Renal pelvis (tissue), 1 donor: ENCODE measurements at regions not wholly inside any gene's neighbourhood (a gene's known extent, or its start where the extent isn't known, plus 50 kb on each side); places are given as distances from the start of the nearest gene placed in this dataset.
"Not testable (repeated sequence)": the region's sequence is repeated elsewhere in the genome, so short reads cannot be mapped to it uniquely, and the experiment has no call there.

Experiments used
- DNase-seq: peaks from one replicate; pipeline ENCODE4 v3.0.0-alpha.2; 2013

DNA sequence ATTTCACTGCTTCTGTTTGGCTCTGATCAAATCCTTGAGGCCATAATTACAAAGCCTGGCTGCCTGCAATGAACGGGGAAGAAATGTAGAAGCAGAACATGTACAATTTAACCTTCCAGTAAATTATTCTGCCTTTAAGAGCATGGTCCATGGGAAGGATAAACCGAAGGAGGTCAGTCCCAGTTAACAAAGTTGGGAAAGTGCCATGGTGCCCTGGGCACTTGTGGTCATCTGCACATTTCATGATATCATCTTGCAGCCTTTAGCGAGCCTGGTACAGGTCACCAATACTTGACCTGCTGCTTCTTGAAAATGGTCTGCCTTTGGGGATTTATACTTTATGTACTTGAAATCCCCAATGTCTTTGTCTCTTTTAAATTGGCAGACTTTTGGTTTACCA, 175.9 kb upstream of the KITLG start:
- no peak for DNase-seq

DNA sequence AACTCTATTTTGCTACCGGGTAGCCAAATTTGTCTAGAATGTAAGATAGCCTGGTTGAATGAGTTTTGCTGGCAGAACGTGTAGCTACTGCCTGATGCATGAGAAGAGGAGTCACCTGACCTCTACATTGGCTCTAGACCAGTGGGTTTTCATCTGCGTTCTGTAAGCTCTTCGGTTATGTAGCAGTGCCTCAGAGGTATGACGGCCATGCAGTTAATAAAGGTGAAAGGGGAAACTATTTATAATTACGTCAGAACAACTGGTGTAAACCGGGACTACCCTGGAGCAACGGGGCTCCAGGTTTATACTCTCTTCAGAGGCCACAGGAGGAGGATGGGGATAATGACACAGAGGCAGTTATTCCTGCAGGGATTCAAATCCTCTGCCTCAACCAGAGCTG, 173.4 kb upstream of the KITLG start:
- DNase-seq: no peak

DNA sequence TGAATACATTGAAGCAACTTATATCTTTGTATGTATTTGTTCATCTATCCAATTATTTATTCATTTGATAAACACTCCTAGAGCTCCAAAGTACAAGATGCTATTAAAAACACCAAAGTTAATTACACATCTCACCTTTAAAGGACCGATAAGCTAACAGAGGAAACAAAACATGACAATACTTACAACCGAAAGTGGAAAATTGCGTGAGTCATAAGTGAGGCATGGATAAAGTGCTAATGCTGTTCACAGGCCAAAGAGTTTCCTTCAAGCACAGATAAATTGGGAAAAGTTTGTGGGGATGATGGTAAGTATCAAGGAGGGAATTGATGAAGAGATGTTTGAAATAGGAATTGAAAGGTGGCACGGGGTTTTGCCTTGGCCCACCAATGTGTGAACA, 172.8 kb upstream of the KITLG start:
- DNase-seq: no peak

DNA sequence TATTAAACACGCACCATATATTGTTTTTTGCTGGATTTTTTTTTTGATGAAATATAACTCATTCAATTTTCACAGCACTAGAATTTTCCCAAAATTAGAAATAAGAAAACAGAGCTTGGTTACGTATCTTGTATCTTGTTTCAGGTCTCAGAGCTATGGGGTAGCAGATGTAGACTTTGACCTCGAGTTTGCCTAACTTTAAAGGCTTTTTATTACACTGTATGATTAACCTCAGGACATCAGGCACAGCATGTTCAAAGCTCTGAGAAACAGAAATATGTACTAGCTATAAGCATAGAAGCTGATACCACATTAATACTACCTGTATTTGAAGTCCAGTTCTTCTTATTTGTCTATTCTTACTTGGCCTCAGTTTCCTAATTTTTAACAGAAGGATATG, 171.9 kb upstream of the KITLG start:
- DNase-seq: no peak

DNA sequence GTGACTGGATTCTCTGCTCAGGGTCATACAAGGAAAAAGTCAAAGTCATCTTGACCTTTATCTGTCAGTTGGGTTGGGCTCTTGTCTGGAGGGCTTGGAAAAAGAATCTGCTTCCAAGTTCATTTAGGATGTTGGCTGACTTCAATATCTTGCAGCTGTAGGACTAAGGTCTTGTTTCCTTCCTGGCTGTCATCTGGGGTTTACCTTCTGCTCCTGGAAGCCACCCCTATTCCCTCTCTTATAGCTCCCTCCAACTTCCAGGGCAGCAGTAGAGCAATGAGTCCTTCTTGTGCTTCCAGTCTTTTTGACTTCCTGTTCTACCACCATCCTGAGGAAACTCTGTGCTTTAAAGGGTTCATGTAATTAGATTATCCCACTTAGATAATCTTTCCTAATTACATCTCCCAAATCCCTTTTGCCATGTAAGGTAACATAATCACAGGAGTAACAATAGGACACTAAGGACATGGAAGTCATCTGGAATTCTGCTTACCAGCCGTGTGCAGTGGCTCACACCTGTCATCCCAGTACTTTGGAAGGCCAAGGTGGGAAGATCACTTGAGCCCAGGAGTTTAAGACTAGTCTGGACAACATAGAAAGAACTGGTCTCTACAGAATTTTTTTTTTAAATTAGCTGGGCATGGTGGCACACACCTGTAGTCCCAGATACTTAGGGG, 170.7 kb upstream of the KITLG start:
- DNase-seq: no peak

DNA sequence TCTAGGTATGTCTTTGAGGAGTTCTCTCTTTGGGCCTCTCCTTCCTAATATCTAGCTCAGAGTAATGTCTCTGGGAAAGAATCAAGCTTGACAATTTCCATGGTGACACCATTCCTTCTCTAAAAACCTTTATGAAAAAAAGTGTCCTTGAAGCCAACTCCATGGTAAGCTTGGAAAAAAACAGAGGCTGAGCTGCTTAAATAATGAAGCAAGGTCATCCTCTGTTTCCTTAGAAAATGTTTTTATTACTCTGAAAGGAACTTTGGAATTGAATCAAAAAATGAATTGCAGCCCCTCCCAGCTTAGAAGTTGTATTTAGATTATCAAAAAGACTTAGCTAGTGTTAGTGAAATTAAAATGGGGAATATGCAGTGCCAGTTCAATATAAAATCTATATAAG, 166.1 kb upstream of the KITLG start:
- DNase-seq: no peak

DNA sequence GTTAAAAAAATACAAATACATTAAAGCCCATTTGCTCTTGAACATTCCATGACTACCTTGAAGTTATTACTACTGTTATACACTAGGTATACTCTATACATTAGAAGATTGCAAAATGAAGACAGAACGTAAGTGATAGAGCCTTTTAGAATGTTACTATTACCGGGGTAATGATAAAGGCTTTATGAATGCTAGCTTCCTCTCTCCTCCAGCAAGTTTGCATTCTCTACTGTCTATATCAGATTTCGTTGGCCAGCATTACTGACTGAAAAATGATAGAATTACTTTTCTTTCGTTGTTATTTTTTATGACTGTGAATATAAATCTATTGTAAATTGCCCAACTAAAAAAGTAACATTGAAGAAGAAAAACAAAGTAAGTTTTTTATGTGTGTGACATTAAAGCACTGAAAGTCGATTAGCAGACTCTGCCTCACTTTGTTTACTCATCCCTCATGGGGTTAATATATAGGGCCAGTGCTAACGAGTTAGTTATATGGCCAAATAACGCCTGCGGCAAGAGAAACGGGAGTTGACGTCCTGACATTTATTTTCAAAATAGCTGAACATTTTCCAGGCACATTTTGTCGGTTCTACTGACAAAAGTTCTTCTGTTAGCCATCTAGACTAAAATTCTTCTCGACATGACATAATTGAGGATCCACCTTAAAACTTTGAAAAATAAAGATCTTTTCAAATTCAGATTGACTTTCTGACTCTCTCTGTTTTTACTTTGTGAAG, 163.8 kb upstream of the KITLG start:
- DNase-seq: no peak

DNA sequence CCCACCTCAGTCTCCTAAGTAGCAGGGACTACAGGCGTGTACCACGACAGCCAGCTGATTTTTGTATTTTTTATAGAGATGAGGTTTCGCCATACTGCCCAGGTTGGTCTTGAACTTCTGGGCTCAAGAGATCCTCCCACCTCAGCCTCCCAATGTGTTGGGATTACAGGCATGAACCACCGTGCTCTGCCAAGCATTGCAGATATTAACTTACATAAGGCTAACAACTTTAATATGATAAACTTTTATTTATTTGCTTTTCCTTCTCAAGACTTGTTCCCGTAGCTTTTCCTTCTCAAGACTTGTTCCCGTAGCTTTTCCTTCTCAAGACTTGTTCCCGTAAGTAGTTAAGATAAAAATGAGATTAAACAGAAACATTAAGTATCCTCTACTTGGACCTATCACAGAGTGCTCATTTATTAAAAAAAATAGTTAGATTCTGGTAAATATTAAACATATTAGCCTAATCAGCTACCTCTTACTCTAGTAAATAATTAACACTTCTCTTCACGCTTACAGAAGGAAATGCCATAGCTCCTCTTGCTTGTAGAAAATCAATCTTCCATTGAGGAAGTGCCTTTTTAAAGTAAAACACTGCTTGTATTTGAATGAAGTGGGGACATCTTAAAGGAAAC, 157.7 kb upstream of the KITLG start:
- no peak for DNase-seq

DNA sequence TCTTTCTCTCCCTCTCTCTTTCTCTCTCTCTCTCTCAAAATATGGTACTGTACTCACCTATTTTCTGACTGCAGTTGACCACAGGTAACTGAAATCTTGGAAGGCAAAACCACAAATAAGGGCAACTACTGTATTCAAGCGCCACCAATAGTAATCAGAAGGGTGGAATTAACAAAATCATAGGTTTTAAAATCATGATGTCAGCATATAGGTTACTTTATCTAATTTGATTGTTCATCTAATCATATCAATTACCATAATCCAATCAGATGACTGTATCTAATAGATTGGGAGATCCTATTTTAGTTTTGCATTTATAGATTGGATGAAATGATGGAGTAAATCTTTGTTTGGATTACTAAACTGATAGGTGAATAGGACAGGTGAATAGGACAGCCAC, 155.8 kb upstream of the KITLG start:
- DNase-seq: no peak

DNA sequence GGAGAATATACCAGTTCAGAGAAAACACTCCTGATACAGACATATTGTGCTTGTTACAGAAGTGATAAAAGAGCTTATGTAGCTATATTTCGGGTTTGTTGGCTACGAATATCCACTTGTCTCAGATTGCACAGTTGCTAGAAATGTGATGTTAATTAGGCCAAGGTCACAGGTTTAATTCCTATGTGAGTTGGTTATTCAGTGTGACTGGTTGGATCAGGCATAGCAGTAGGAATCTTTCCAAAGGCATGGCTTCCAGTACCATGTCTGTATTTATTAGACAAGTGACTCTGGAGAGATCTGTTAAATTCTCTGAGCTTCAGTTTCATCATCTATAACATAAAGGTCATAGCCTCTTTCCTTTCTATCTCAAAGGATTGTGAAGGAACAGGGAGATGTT, 152.7 kb upstream of the KITLG start:
- DNase-seq: no peak

DNA sequence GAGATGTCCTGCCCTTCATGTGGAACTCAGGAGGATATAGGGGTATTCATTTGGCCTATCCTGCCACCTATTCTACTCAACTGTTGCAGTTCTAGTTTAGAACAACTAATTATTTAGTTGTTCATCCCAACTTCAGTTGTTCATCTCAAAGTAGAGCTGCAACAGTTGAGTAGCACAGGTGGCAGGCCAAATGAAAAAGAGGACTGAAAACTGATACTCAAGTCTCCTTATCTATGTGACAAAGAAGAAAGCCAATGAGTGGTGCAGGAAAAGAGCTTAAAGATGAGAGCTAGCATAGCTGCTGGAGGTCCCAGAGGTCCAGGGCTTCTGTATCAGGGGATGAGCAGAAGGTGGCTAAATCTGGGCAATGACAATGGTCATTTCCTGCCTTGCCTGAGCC, 148.9 kb upstream of the KITLG start:
- DNase-seq: no peak

DNA sequence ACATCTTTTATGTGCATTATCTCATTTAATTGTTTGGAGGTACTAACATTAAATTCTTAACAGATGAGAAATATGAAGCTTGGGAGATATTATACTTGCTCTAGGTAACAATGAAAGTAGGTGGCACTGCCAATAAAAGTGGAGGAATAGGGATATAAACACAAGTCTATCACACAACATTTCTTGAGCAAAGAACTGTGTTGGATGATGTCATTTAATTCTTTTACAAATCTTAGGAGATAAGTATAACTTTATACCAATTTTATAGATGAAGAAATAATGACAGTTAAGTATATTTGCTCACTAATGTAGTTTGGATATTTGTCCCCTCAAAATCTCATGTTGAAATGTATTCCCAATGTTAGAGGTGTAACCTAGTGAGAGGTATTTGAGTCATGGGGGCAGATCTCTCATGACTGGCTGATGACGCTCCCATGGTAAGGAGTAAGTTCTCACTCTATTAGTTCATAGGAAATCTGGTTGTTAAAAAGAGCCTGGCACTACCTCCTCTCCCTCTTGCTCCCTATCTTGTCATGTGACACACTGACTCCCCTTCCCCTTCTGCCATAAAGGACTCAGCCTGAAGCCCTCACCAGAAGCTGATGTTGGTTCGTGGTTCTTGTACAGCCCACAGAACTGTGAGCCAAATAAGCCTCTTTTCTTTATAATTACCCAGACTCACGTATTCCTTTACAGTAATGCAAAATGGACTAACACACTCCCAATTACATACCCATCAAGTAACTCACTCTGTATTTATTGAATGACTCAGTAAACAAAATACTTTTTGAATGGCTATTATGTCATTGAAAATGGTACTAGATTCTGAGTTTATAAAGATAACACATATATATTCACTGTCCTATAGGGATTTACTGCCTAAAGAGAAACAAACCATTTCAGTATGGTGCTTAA, 146.8 kb upstream of the KITLG start:
- DNase-seq: no peak

DNA sequence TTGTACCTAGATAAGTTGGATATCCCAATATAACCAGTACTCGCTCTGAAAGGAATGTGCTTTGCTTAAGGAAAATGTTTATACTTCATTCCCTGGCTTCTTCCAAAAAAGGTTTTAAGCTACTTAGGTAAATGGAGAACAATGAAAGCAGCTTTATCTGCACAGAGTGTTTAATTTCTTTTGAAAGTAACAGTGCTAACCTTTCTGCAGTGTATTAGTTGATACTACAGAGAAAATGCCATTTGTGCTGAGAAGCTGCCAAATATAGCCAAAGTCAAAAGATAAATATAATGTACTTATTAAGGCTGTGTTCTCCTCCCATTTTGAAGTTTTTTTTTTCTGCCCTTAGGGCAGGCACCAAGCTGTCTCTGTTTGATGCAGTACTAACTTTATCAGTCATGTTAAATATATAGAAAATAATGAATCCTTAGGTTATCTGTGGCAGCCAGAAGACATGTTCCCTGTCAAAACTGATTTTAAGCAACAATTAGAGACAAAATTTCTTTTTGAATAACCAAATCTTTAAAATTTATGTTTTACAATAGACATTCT, 145.4 kb upstream of the KITLG start:
- DNase-seq: no peak

DNA sequence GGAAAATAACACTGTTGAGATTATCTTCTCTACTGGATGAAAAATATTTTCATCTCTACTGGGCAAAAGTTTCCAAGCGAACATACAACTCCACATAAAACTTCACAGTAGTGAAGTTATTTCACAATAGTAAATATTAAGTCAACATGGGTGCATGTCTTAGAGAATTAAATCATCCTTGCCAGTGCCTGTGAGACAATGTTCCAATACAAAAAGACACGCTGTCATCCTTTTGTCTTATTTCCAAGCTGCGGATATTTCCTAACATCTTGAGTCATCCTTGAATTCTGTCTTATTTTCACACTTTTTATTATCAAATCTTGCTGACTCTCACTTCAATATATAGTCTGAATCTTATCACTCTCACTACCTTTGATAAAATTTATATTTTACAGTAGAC, 142.9 kb upstream of the KITLG start:
- no peak for DNase-seq

DNA sequence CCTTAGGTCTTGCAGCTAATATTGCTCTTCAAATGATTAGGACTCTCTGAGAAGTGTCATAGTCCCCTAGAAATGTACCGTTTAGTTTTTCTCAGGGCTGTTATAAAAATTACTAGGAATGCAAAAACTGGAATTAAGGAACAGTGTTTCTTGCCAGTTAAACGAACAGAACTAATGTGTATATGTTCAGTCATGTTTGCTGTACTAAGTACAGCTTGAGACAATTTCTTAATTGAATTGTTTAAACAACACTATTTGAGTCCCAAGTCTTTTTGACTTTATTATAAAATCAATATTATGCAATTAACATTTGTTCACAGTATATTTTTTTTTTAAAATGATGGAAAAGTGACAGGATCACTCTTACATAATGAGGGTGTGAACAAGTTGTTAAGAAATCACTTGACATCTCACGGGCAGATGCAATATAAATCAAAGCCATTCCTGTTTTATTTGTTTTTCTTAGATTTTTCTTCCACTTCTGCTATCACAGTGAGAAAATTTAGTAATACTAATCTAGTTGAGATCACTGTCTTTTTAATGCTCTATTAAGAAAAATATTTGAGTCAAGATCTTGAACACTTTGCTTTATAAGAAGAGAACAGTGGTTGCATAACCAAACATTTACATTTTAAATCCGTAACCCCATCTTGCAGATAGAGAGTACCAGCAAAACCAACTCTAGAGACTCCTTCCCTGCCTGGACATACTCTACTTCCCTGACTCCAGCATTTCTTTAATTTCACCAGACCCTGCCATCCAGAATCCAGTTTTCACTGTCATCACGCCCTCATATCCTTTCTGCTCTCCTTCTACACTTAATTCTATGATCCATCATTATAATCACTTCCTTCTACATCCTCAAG, 140.7 kb upstream of the KITLG start:
- no peak for DNase-seq

DNA sequence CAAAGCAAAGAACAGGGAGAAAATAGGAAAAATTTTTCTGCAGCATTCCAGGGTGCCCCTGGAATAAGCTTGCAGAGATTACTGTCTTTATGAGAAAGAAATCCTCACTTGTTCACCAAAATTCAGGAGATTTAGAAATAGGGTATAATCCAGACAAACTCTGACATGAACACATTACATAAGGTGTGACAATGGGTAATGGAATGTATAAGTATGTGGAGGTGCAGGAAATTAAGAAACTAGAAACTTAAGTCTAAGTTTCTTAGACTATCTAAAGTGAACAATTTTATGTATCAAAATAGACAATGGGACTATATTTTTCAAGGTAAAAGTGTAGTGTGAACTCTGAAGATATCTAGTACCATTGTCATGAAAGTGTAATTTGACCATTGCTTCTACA, 140.0 kb upstream of the KITLG start:
- DNase-seq: no peak

DNA sequence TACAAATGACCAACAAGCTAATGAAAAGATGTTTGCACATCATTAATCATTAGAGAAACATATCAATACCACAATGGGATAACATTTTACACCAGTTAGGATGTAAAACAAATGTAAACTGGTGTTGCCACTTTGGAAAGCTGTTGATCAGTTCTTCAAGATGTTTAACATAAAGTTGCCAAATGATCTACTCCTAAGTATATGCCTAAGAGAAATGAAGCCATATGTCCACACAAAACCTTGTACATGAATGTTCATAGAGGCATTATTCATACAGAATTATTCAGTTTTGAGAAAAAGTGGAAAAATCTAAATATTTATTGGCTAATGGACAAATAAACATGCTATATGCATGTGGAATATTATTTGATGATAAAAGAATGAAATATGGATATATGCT, 136.9 kb upstream of the KITLG start:
- no peak for DNase-seq

DNA sequence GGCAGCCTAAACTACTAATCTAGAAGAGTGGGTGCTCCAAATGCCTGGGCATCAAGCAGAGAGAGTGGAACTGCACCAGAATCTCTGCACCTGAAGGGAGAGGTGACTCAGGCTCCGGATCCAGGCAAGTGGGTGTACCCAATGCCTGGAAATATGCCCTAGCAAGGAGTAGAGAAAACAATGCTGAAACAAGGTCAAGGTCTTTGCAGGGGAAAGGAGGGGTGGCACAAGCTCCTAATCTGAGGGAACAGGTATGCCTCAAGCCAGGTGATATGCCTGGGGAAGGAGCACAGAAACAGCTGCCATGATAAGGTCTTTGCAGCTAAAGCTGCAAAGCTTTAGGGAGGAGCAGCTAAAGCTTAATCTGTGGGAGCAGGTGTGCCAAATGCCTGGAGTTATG, 136.0 kb upstream of the KITLG start:
- DNase-seq: no peak

DNA sequence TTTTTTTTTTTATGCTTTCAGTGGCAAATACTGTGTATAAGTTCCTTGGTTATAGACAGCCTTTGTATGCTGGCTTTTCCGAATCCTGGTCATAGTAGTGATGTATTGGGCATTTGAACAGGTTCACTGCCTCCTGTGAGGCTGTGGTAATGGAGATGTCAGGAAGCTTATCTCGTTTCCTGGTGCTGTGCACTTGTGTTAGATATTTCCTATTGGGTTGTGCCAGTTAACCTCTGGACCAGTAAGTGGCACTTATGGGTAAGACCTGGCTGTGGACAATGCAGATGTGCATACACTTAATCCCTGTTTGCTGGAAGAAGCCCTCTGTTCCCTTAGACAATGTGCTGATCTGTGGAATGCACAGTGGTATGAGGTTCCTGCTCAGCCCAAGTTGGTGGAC, 135.4 kb upstream of the KITLG start:
- no peak for DNase-seq

DNA sequence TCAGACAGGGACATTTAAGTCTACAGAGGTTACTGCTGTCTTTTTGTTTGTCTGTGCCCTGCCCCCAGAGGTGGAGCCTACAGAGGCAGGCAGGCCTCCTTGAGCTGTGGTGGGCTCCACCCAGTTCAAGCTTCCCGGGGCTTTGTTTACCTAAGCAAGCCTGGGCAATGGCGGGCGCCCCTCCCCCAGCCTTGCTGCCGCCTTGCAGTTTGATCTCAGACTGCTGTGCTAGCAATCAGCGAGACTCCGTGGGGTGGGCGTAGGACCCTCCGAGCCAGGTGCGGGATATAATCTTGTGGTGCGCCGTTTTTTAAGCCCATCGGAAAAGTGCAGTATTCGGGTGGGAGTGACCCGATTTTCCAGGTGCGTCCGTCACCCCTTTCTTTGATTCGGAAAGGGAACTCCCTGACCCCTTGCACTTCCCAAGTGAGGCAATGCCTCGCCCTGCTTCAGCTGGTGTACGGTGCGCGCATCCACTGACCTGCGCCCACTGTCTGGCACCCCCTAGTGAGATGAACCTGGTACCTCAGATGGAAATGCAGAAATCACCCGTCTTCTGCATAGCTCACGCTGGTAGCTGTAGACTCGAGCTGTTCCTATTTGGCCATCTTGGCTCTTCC, 134.1 kb upstream of the KITLG start:
- DNase-seq: not testable (repeated sequence)

DNA sequence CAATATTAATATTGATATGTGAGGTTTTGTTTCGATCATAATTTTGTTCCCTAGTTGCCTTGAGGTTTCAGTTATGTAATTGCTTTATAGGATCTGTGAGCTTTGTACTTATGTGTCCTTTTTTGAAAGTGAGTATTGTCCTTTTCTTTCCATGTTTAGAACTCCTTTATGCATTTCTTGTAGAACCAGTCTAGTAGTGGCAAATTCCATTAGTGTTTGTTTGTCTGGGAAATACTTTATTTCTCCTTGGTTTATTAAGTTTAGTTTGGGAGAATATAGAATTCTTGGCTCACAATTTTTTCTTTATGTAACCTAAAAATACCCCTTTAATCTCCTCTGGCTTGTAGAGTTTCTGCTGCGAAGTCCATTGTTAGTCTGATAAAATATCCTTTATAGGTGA, 127.5 kb upstream of the KITLG start:
- no peak for DNase-seq
